H1 (cell line): ENCODE measurements at regions not wholly inside any gene's neighbourhood (a gene's known extent, or its start where the extent isn't known, plus 50 kb on each side); places are given as distances from the start of the nearest gene placed in this dataset.
"Not testable (repeated sequence)": the region's sequence is repeated elsewhere in the genome, so short reads cannot be mapped to it uniquely, and the experiment has no call there.

ENCODE experiments used
- BRCA1 ChIP-seq: IDR thresholded peaks from 2 replicates; pipeline ENCODE4 v1.6.1; 2012; ENCODE audit warnings: low read depth, low read length, improper control_type of control experiment
- EP300 ChIP-seq, 2 experiments: IDR thresholded peaks; 1 replicate in 1 of 2; 2 replicates in 1 of 2; pipeline ENCODE4 v1.6.1; 2011 to 2012; ENCODE audit warnings: low read depth in 2 of 2, low read length in 2 of 2, mild to moderate bottlenecking in 2 of 2, borderline replicate concordance in 1 of 2, inconsistent platforms in 1 of 2, moderate library complexity in 1 of 2
- POLR2A ChIP-seq, 2 experiments: IDR thresholded peaks; 1 replicate in 1 of 2; 2 replicates in 1 of 2; pipeline ENCODE4 v1.6.1; 2011; ENCODE audit warnings: low read depth in 2 of 2, low read length in 2 of 2, mild to moderate bottlenecking in 2 of 2; ENCODE audit errors: control extremely low read depth in 1 of 2
- POLR2AphosphoS5 ChIP-seq: IDR thresholded peaks from 2 replicates; pipeline ENCODE4 v1.6.1; 2011; ENCODE audit warnings: low read depth, low read length
- RNF2 ChIP-seq: fragments of 200-900, 300-1000 bp; sonication (generic); IDR thresholded peaks from 2 replicates; pipeline ENCODE4 v1.7.1; 2016; ENCODE audit warnings: borderline replicate concordance, low read depth, mild to moderate bottlenecking, antibody characterized with exemption, low read length; ENCODE audit not compliant: poor library complexity, severe bottlenecking; ENCODE audit errors: missing control alignments
- TCF12 ChIP-seq: IDR thresholded peaks from 2 replicates; pipeline ENCODE4 v1.6.1; 2011; ENCODE audit warnings: low read depth, mild to moderate bottlenecking, low read length
- TF ChIP-seq, protein P1 (sequence below), 3 experiments: IDR thresholded peaks; 1 replicate in 2 of 3; 2 replicates in 1 of 3; pipeline versions ENCODE4 v1.5.1 to v1.6.1; 2011; ENCODE audit warnings: low read length in 3 of 3, mild to moderate bottlenecking in 3 of 3, inconsistent platforms in 2 of 3, low read depth in 1 of 3, moderate library complexity in 1 of 3; ENCODE audit not compliant: insufficient read depth in 1 of 3; ENCODE audit errors: control extremely low read depth in 1 of 3

DNA sequence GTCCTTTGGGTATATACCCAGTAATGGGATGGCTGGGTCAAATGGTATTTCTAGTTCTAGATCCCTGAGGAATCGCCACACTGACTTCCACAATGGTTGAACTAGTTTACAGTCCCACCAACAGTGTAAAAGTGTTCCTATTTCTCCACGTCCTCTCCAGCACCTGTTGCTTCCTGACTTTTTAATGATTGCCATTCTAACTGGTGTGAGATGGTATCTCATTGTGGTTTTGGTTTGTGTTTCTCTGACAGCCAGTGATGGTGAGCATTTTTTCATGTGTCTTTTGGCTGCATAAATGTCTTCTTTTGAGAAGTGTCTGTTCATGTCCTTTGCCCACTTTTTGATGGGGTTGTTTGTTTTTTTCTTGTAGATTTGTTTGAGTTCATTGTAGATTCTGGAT, 63.4 kb upstream of the PTPDC1 start:
- TF ChIP-seq, protein P1, sequence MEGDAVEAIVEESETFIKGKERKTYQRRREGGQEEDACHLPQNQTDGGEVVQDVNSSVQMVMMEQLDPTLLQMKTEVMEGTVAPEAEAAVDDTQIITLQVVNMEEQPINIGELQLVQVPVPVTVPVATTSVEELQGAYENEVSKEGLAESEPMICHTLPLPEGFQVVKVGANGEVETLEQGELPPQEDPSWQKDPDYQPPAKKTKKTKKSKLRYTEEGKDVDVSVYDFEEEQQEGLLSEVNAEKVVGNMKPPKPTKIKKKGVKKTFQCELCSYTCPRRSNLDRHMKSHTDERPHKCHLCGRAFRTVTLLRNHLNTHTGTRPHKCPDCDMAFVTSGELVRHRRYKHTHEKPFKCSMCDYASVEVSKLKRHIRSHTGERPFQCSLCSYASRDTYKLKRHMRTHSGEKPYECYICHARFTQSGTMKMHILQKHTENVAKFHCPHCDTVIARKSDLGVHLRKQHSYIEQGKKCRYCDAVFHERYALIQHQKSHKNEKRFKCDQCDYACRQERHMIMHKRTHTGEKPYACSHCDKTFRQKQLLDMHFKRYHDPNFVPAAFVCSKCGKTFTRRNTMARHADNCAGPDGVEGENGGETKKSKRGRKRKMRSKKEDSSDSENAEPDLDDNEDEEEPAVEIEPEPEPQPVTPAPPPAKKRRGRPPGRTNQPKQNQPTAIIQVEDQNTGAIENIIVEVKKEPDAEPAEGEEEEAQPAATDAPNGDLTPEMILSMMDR (IDR thresholded peaks at IDR 0.05; ENCODE audit: control extremely low read depth in 1 of 3, insufficient read depth in 1 of 3, low read depth in 1 of 3, low read length in 3 of 3) = not testable (repeated sequence)
- TF ChIP-seq BRCA1; EP300 (IDR thresholded peaks at IDR 0.05; ENCODE audit: borderline replicate concordance in 1 of 2, low read depth in 2 of 2, low read length in 2 of 2); TCF12; RNF2; POLR2A (IDR thresholded peaks at IDR 0.05; ENCODE audit: control extremely low read depth in 1 of 2, low read depth in 2 of 2, low read length in 2 of 2); POLR2AphosphoS5: not testable (repeated sequence)
